ENCODE measurements at regions not wholly inside any gene's neighbourhood (a gene's known extent, or its start where the extent isn't known, plus 50 kb on each side); places are given as distances from the start of the nearest gene placed in this dataset.

GRCh38 chr16:73412416-73412815 lies 364.5 kb upstream of the ZFHX3 start:
- intact Hi-C loops (cut with micrococcal nuclease; ENCODE audit: unreplicated experiment): no loop called here
- BruUV-seq (replicated peaks): no TSS peak
- H3K27ac ChIP-seq (ENCODE audit: extremely low read length, insufficient read depth, low read length): no peak overlapping the region
- no peaks in the 10 kb centered on the region for H3K36me3 ChIP-seq (replicated peaks in 1 of 2; ENCODE audit: control insufficient read depth in 1 of 2, insufficient read depth in 2 of 2, low read length in 2 of 2)
- no peaks in the 10 kb centered on the region for H3K79me2 ChIP-seq (ENCODE audit: insufficient read depth, low read length)
- no peak overlapping the region for H3K4me2 ChIP-seq (ENCODE audit: low read depth, low read length)
- no peak for ATAC-seq
- H4K20me1 ChIP-seq (ENCODE audit: insufficient read depth, low read length): no peaks in the 10 kb centered on the region
- no peak overlapping the region for H2AFZ ChIP-seq (ENCODE audit: low read length)
- peaks cover 0 to 3% of the 10 kb centered on the region in 2 experiments; a peak in 2 of 5 replicates for H3K27me3 ChIP-seq (ENCODE audit: control insufficient read depth in 1 of 2, insufficient read depth in 2 of 2, low read length in 2 of 2)
- H3K9me3 ChIP-seq (ENCODE audit: low read length): no peaks in the 10 kb centered on the region
- 0 out of 2 replicates have a peak, but pooled peaks cover 10% of the 10 kb centered on the region for H3K4me1 ChIP-seq (ENCODE audit: insufficient read depth, low read length)
- H3K4me3 ChIP-seq (replicated peaks in 1 of 3; ENCODE audit: insufficient read depth in 1 of 3, low read depth in 2 of 3, low read length in 3 of 3): no peak overlapping the region
- FAIRE-seq: no peak
- in situ Hi-C loops (cut with HindIII; ENCODE audit: extremely low pct_ligation_motif_present, low pct_unique_long_range_greater_than_20kb): no loop called here
- H3K9ac ChIP-seq (ENCODE audit: insufficient read depth, low read depth, low read length): no peak overlapping the region
- DNase-seq (ENCODE audit: low spot score): no peak
- CTCF ChIA-PET (ENCODE audit: low intra/inter-chr PET ratio, low total read pairs): no interaction called here
- POLR2A ChIA-PET: no interaction called here
- TF ChIP-seq, protein P1, sequence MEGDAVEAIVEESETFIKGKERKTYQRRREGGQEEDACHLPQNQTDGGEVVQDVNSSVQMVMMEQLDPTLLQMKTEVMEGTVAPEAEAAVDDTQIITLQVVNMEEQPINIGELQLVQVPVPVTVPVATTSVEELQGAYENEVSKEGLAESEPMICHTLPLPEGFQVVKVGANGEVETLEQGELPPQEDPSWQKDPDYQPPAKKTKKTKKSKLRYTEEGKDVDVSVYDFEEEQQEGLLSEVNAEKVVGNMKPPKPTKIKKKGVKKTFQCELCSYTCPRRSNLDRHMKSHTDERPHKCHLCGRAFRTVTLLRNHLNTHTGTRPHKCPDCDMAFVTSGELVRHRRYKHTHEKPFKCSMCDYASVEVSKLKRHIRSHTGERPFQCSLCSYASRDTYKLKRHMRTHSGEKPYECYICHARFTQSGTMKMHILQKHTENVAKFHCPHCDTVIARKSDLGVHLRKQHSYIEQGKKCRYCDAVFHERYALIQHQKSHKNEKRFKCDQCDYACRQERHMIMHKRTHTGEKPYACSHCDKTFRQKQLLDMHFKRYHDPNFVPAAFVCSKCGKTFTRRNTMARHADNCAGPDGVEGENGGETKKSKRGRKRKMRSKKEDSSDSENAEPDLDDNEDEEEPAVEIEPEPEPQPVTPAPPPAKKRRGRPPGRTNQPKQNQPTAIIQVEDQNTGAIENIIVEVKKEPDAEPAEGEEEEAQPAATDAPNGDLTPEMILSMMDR (CRISPR knock-in tag; IDR thresholded peaks at IDR 0.05): no peak
- TF ChIP-seq, protein P2, sequence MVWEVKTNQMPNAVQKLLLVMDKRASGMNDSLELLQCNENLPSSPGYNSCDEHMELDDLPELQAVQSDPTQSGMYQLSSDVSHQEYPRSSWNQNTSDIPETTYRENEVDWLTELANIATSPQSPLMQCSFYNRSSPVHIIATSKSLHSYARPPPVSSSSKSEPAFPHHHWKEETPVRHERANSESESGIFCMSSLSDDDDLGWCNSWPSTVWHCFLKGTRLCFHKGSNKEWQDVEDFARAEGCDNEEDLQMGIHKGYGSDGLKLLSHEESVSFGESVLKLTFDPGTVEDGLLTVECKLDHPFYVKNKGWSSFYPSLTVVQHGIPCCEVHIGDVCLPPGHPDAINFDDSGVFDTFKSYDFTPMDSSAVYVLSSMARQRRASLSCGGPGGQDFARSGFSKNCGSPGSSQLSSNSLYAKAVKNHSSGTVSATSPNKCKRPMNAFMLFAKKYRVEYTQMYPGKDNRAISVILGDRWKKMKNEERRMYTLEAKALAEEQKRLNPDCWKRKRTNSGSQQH (CRISPR knock-in tag; IDR thresholded peaks at IDR 0.05; ENCODE audit: low read depth): no peak
- TF ChIP-seq REST (IDR thresholded peaks at IDR 0.05; ENCODE audit: borderline replicate concordance in 1 of 2, low read depth in 1 of 2, low read length in 2 of 2) (no peak), ZNF343 (CRISPR knock-in tag; IDR thresholded peaks at IDR 0.05) (no peak), ZNF17 (CRISPR knock-in tag; IDR thresholded peaks at IDR 0.05) (no peak), TOE1 (CRISPR knock-in tag; IDR thresholded peaks at IDR 0.05) (no peak), ZNF547 (CRISPR knock-in tag; IDR thresholded peaks at IDR 0.05) (no peak), RXRB (CRISPR knock-in tag; IDR thresholded peaks at IDR 0.05; ENCODE audit: borderline replicate concordance) (no peak), ATM (IDR thresholded peaks at IDR 0.05; ENCODE audit: borderline replicate concordance) (no peak), CBX5 (CRISPR knock-in tag; IDR thresholded peaks at IDR 0.05; ENCODE audit: borderline replicate concordance) (no peak)
- 17% methylated on average over 7 of the region's 7 CpGs for WGBS (ENCODE audit: low lambda C conversion rate)

Measured in HepG2 (cell line).